ENCODE measurements at regions not wholly inside any gene's neighbourhood (a gene's known extent, or its start where the extent isn't known, plus 50 kb on each side); places are given as distances from the start of the nearest gene placed in this dataset.

GRCh38 chr14:104274806-104275205 lies 136.4 kb downstream of the KIF26A start:
- H3K27me3 ChIP-seq (ENCODE audit: control insufficient read depth, insufficient read depth, low read length) = no peaks in the 10 kb centered on the region
- Mint-ChIP-seq H3K27ac (no peak overlapping the region), H3K9me3 (peaks cover 0 to 2% (median 0%) of the 10 kb centered on the region in 7 donors), H3K36me3 (no peaks in the 10 kb centered on the region), H3K4me3 (no peak overlapping the region), H3K27me3 (peaks cover 13% of the 10 kb centered on the region), H3K4me1 (no peaks in the 10 kb centered on the region)
- H3K4me3 ChIP-seq (ENCODE audit: low read depth, low read length) = no peak overlapping the region
- ATAC-seq (ENCODE audit: low read depth in 2 of 2) (no peak), DNase-seq (no peak)
- no peak overlapping the region for H3K27ac ChIP-seq (ENCODE audit: insufficient read depth, low read length, poor library complexity, severe bottlenecking)
- no peaks in the 10 kb centered on the region for H3K4me1 ChIP-seq (ENCODE audit: control insufficient read depth, insufficient read depth, low read length, poor library complexity, severe bottlenecking)
- H3K36me3 ChIP-seq (ENCODE audit: control insufficient read depth, insufficient read depth, low read length) = no peaks in the 10 kb centered on the region
- no peaks in the 10 kb centered on the region for H3K9me3 ChIP-seq (ENCODE audit: control insufficient read depth in 2 of 2, low read length in 2 of 2)

GRCh38 chr14:104277416-104278213 lies 139.2 kb downstream of the KIF26A start:
- H3K9me3 Mint-ChIP-seq = peaks cover 0 to 2% (median 0%) of the 10 kb centered on the region in 7 donors
- Histone ChIP-seq H3K36me3 (ENCODE audit: control insufficient read depth, insufficient read depth, low read length) (no peaks in the 10 kb centered on the region), H3K27me3 (ENCODE audit: control insufficient read depth, insufficient read depth, low read length) (no peaks in the 10 kb centered on the region), H3K4me3 (ENCODE audit: low read depth, low read length) (no peak overlapping the region), H3K9me3 (ENCODE audit: control insufficient read depth in 2 of 2, low read length in 2 of 2) (no peaks in the 10 kb centered on the region), H3K27ac (ENCODE audit: insufficient read depth, low read length, poor library complexity, severe bottlenecking) (no peak overlapping the region), H3K4me1 (ENCODE audit: control insufficient read depth, insufficient read depth, low read length, poor library complexity, severe bottlenecking) (no peaks in the 10 kb centered on the region)
- DNase-seq = no peak
- H3K36me3 Mint-ChIP-seq = no peaks in the 10 kb centered on the region
- peaks cover 13% of the 10 kb centered on the region for H3K27me3 Mint-ChIP-seq
- no peak for ATAC-seq (ENCODE audit: low read depth in 2 of 2)
- no peaks in the 10 kb centered on the region for H3K4me1 Mint-ChIP-seq
- H3K27ac Mint-ChIP-seq = no peak overlapping the region
- no peak overlapping the region for H3K4me3 Mint-ChIP-seq

- DNase-seq (no peak), ATAC-seq (ENCODE audit: low read depth in 2 of 2) (no peak)
- H3K27ac Mint-ChIP-seq = no peak overlapping the region
- no peaks in the 10 kb centered on the region for H3K9me3 ChIP-seq (ENCODE audit: control insufficient read depth in 2 of 2, low read length in 2 of 2)
- no peaks in the 10 kb centered on the region for H3K4me1 ChIP-seq (ENCODE audit: control insufficient read depth, insufficient read depth, low read length, poor library complexity, severe bottlenecking)
- no peaks in the 10 kb centered on the region for H3K4me1 Mint-ChIP-seq
- H3K27me3 Mint-ChIP-seq = peaks cover 13% of the 10 kb centered on the region
- no peak overlapping the region for H3K4me3 ChIP-seq (ENCODE audit: low read depth, low read length)
- H3K4me3 Mint-ChIP-seq = no peak overlapping the region
- no peaks in the 10 kb centered on the region for H3K36me3 ChIP-seq (ENCODE audit: control insufficient read depth, insufficient read depth, low read length)
- no peaks in the 10 kb centered on the region for H3K27me3 ChIP-seq (ENCODE audit: control insufficient read depth, insufficient read depth, low read length)
- H3K36me3 Mint-ChIP-seq = no peaks in the 10 kb centered on the region
- no peak overlapping the region for H3K27ac ChIP-seq (ENCODE audit: insufficient read depth, low read length, poor library complexity, severe bottlenecking)
- H3K9me3 Mint-ChIP-seq = peaks cover 0 to 2% (median 0%) of the 10 kb centered on the region in 7 donors
Observed at GRCh38 chr14:104278214-104278534, 139.8 kb downstream of the KIF26A start.

GRCh38 chr14:104280085-104280901 lies 141.9 kb downstream of the KIF26A start:
- ATAC-seq (ENCODE audit: low read depth in 2 of 2) (no peak), DNase-seq (no peak)
- no peaks in the 10 kb centered on the region for H3K36me3 Mint-ChIP-seq
- Histone ChIP-seq H3K4me3 (ENCODE audit: low read depth, low read length) (no peak overlapping the region), H3K36me3 (ENCODE audit: control insufficient read depth, insufficient read depth, low read length) (no peaks in the 10 kb centered on the region), H3K4me1 (ENCODE audit: control insufficient read depth, insufficient read depth, low read length, poor library complexity, severe bottlenecking) (no peaks in the 10 kb centered on the region), H3K27me3 (ENCODE audit: control insufficient read depth, insufficient read depth, low read length) (no peaks in the 10 kb centered on the region), H3K9me3 (ENCODE audit: control insufficient read depth in 2 of 2, low read length in 2 of 2) (no peaks in the 10 kb centered on the region), H3K27ac (ENCODE audit: insufficient read depth, low read length, poor library complexity, severe bottlenecking) (no peak overlapping the region)
- H3K9me3 Mint-ChIP-seq = no peaks in the 10 kb centered on the region
- peaks cover 13% of the 10 kb centered on the region for H3K27me3 Mint-ChIP-seq
- H3K27ac Mint-ChIP-seq = no peak overlapping the region
- H3K4me3 Mint-ChIP-seq = no peak overlapping the region
- no peaks in the 10 kb centered on the region for H3K4me1 Mint-ChIP-seq

- Histone ChIP-seq H3K4me1 (ENCODE audit: control insufficient read depth, insufficient read depth, low read length, poor library complexity, severe bottlenecking) (no peaks in the 10 kb centered on the region), H3K27me3 (ENCODE audit: control insufficient read depth, insufficient read depth, low read length) (no peaks in the 10 kb centered on the region), H3K9me3 (ENCODE audit: control insufficient read depth in 2 of 2, low read length in 2 of 2) (no peaks in the 10 kb centered on the region), H3K27ac (ENCODE audit: insufficient read depth, low read length, poor library complexity, severe bottlenecking) (no peak overlapping the region), H3K4me3 (ENCODE audit: low read depth, low read length) (no peak overlapping the region), H3K36me3 (ENCODE audit: control insufficient read depth, insufficient read depth, low read length) (no peaks in the 10 kb centered on the region)
- DNase-seq (no peak), ATAC-seq (ENCODE audit: low read depth in 2 of 2) (no peak)
- H3K27me3 Mint-ChIP-seq = peaks cover 13% of the 10 kb centered on the region
- no peaks in the 10 kb centered on the region for H3K9me3 Mint-ChIP-seq
- H3K27ac Mint-ChIP-seq = no peak overlapping the region
- H3K4me3 Mint-ChIP-seq = no peak overlapping the region
- H3K4me1 Mint-ChIP-seq = no peaks in the 10 kb centered on the region
- no peaks in the 10 kb centered on the region for H3K36me3 Mint-ChIP-seq
Observed at GRCh38 chr14:104280902-104281767, 142.7 kb downstream of the KIF26A start.

GRCh38 chr14:104281768-104282301 lies 143.4 kb downstream of the KIF26A start:
- DNase-seq = no peak
- Histone ChIP-seq H3K4me1 (ENCODE audit: control insufficient read depth, insufficient read depth, low read length, poor library complexity, severe bottlenecking) (no peaks in the 10 kb centered on the region), H3K27me3 (ENCODE audit: control insufficient read depth, insufficient read depth, low read length) (no peaks in the 10 kb centered on the region), H3K36me3 (ENCODE audit: control insufficient read depth, insufficient read depth, low read length) (no peaks in the 10 kb centered on the region), H3K4me3 (ENCODE audit: low read depth, low read length) (no peak overlapping the region), H3K9me3 (ENCODE audit: control insufficient read depth in 2 of 2, low read length in 2 of 2) (no peaks in the 10 kb centered on the region), H3K27ac (ENCODE audit: insufficient read depth, low read length, poor library complexity, severe bottlenecking) (no peak overlapping the region)
- Mint-ChIP-seq H3K9me3 (no peaks in the 10 kb centered on the region), H3K27me3 (peaks cover 16% of the 10 kb centered on the region), H3K36me3 (no peaks in the 10 kb centered on the region), H3K4me1 (no peaks in the 10 kb centered on the region), H3K4me3 (no peak overlapping the region), H3K27ac (no peak overlapping the region)
- no peak for ATAC-seq (ENCODE audit: low read depth in 2 of 2)

GRCh38 chr14:104282332-104283196 lies 144.2 kb downstream of the KIF26A start:
- DNase-seq (no peak), ATAC-seq (ENCODE audit: low read depth in 2 of 2) (no peak)
- Histone ChIP-seq H3K27ac (ENCODE audit: insufficient read depth, low read length, poor library complexity, severe bottlenecking) (no peak overlapping the region), H3K9me3 (ENCODE audit: control insufficient read depth in 2 of 2, low read length in 2 of 2) (no peaks in the 10 kb centered on the region), H3K4me3 (ENCODE audit: low read depth, low read length) (no peak overlapping the region), H3K4me1 (ENCODE audit: control insufficient read depth, insufficient read depth, low read length, poor library complexity, severe bottlenecking) (no peaks in the 10 kb centered on the region), H3K36me3 (ENCODE audit: control insufficient read depth, insufficient read depth, low read length) (no peaks in the 10 kb centered on the region), H3K27me3 (ENCODE audit: control insufficient read depth, insufficient read depth, low read length) (no peaks in the 10 kb centered on the region)
- Mint-ChIP-seq H3K4me3 (no peak overlapping the region), H3K27me3 (peaks cover 17% of the 10 kb centered on the region), H3K27ac (no peak overlapping the region), H3K36me3 (no peaks in the 10 kb centered on the region), H3K9me3 (no peaks in the 10 kb centered on the region), H3K4me1 (no peaks in the 10 kb centered on the region)
